GM12873 (cell line): ENCODE measurements at regions not wholly inside any gene's neighbourhood (a gene's known extent, or its start where the extent isn't known, plus 50 kb on each side); places are given as distances from the start of the nearest gene placed in this dataset.

Experiments used
- TF ChIP-seq, protein P1 (sequence below): IDR thresholded peaks from 2 replicates; pipeline ENCODE4 v1.5.1; 2012; ENCODE audit warnings: low read depth, mild to moderate bottlenecking, moderate library complexity, low read length, control low read depth; ENCODE audit not compliant: insufficient read depth; ENCODE audit errors: missing control alignments

DNA sequence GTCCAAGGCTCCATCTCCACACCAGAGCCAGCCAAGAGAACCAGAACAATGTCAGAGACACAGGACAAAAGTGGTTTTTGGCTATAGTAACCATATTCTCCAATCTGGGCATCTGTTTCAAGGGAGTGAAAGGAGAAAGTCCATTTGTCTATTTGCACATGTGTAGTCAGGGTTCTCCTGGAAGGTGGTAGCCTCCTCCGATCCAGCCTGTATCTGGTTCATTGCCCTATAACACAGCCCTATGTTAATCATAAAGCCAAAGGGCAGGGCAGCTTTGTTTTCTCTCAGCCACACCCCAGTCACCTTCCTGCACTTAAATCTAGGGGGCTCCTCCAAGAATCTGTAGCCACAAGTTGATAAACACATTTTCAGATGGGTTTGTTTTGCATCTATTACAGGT, 128.1 kb upstream of the ADPGK start:
- TF ChIP-seq, protein P1, sequence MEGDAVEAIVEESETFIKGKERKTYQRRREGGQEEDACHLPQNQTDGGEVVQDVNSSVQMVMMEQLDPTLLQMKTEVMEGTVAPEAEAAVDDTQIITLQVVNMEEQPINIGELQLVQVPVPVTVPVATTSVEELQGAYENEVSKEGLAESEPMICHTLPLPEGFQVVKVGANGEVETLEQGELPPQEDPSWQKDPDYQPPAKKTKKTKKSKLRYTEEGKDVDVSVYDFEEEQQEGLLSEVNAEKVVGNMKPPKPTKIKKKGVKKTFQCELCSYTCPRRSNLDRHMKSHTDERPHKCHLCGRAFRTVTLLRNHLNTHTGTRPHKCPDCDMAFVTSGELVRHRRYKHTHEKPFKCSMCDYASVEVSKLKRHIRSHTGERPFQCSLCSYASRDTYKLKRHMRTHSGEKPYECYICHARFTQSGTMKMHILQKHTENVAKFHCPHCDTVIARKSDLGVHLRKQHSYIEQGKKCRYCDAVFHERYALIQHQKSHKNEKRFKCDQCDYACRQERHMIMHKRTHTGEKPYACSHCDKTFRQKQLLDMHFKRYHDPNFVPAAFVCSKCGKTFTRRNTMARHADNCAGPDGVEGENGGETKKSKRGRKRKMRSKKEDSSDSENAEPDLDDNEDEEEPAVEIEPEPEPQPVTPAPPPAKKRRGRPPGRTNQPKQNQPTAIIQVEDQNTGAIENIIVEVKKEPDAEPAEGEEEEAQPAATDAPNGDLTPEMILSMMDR: no peak

DNA sequence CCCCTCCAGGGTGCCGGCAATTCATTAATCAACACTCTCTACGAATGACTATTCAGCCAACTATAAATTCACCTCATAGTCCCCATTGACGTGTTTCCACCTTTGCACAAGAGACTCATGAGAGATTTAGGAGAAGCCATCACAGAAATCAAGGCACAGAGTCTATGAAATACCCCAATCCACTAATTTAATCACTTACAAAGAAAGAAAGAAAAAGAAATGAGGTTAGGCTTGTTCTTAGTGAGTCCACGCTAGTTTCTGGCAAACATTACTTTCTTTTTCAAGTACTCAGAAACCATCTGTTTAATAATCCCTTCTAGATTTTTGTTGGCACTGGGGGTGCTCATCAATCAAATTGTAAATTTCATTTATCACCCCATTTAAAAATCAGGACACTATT, 125.2 kb upstream of the ADPGK start:
- TF ChIP-seq, protein P1: no peak

DNA sequence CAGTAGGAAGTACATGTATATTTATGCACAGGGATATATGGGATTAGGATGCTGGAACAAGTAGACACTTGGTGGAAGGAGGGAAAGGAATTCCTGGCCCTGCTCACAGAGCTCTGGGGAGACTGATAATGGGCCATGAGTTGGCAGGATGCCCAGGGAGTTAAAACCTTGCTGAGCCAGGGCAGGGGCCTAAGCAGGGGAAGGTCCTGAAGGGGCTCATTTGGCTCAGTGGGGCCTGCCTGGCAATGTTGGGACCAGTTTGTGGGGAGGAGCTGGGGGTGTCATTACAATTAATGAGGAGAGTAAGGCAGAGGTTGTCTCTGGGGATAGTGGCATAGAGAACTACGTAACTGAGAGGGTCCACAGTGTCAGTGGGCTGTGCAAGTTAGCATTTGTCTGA, 124.2 kb upstream of the ADPGK start:
- TF ChIP-seq, protein P1: no peak

DNA sequence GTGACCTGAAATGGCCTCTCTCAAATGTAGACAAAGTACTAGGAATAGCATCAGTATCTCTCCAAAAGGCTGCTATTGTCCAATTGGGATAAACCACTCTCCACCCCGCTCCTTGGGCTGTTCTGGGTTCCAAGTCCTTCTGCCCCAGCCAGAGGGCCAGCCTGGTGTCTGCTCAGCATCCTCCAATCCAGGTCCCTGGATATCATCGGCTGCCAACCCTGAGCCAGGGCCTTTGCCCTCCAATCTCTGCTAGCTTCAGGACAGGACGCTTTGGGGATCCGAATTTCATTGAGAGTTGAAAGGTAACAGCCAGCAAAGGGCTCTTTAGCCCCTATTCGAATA, 119.3 kb upstream of the ADPGK start:
- TF ChIP-seq, protein P1: no peak

DNA sequence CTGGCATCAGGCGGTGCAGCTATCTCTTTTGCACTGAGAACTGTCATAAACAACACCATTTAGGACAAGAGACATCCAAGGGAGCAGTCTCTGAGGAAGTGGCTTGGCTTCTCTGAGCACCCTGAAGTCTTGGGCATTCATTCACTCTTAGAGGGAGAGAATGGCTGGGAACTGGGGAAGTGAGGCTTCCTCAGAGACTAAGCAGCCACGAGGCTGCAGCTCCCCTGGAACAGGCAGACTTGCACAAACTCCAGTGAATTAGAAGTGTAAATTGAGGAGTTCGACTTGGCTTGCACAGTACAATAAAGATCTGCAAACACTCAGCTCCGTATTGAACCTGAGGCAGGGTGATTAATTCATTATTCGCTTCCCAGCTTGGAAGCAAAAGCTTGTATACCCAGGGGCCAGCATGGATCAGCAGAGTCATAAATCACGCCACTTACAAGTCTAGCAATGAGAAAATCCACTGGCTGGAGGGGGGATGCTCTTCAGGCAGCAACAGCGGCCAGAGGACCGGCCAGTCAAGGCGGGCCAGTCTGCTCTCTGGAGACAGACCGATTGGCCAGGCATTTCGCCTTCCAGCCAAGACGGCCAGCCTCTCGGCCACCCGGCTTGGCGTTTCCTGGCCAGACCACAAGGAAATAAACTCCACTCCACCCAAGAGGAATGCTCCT, 118.8 kb upstream of the ADPGK start:
- TF ChIP-seq, protein P1: no peak

DNA sequence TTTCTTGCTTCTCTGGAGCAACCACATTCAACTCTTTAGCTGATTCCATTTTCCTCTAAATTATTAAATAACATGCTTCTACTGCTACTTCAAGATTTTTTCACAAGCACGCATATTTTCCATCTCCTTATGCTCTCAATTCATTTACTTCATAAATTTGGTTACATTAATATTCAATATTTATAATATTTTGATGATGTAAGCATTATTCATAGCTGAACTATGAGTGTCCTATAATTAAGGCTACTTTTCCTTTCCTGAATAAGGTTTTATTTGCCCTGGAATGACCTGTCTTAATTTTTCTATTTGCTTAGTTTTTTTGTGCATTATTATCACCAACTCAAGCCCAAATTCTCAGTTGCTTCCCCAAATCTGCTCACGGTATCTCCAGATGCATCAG, 109.4 kb upstream of the ADPGK start:
- TF ChIP-seq, protein P1: no peak

DNA sequence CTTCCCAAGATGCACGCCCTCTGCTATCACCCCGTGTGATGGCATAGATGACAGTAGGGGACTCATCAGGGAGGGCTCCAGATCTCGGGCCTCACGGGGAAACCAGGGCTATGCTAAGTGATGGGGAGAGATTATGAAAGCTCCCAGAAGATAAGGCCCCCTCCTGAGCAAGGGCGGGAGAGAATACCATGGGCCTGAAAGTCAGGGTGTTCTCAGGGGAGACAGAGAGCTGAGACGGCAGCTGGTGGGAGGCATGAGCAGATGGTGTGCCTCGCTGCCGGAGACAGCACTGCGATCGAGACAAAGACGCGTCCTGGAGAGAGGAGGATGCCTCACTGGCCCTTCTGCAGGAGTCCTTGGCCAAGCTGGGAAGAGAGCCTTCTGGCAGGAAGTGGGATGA, 106.5 kb upstream of the ADPGK start:
- TF ChIP-seq, protein P1: no peak
